Activated CD8-positive, alpha-beta memory T cell treated with anti-CD3 and anti-CD28 coated beads, Interleukin-2, amount 50 U/mL, for 4 hours (primary cell): ENCODE measurements at regions not wholly inside any gene's neighbourhood (a gene's known extent, or its start where the extent isn't known, plus 50 kb on each side); places are given as distances from the start of the nearest gene placed in this dataset.

Source experiments
- DNase-seq: peaks from one replicate; pipeline ENCODE4 v3.0.0-alpha.2; 2020

DNA sequence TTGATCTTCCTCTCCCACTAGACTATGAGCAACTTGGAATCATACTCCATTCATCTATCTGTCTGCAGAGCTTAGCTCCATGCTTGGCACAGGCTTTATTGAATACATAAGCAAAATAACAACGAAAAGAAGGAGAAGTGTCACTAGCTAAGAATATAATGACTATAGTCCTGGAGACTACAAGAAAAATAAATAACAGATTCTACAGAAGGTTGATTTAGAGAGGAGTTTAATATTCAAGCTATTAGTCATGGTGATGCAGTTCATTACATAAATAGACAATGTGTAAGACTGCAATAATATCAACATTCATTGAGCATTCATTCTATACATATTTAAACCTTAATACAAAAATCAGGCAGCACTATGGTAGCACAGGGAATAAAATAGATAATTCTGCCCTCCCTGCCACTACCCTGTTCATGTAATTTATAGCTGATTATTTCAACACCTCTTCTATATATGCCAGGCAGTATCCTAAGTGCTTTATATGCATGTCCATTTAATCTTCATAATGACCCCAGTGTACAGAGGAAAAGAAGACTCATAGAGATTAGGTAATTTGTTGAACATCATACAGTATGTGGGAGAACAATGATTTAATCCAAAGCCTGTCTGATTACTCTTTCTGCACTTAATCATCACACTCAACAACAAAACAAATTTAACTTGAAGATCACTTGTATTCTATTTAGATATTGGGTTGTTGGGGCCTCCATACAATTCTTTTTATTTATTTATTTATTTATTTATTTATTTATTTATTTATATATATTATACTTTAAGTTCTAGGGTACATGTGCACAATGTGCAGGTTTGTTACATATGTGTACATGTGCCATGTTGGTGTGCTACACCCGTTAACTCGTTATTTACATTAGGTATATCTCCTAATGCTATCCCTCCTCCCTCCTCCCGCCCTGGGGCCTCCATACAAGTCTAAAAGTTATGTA lies 165.3 kb downstream of the RNF152 start:
- DNase-seq: no peak

DNA sequence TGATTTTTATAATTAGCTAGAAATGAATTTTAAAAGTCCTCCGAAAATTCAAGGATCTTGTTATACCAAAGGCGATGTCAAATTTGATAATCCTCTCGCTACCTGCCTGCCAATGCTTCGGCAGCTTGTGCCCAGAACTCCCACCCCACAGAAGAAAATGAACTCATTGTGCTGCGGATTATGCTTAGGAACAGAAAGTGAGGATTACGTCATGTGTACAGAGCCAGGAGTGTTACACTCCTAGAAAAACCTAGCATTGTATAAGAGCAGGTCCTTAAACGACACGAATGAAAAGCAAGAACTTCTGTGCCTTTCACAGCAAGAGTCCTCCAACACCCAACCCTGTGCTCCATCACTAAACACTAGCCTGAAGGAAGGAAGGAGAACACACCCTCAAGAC lies 168.3 kb downstream of the RNF152 start:
- no peak for DNase-seq

DNA sequence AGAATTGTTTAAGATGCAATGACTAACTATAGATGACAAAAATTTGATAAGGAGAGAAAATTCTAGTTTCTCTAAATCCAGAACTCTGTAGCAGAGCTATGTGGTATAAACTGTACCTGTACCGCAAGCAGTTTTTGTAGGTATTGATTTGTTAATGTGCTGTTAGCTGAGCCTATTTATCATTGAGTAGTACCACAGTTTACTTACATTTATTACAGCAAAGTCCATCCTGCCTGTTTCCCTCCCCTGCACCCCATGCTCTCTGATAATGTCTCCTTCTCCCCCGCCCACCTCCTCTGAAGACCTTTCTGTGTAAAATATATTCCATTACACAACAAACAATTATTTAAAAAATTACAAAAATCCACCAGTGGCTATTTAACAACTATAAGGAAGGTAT lies 170.6 kb downstream of the RNF152 start:
- no peak for DNase-seq

DNA sequence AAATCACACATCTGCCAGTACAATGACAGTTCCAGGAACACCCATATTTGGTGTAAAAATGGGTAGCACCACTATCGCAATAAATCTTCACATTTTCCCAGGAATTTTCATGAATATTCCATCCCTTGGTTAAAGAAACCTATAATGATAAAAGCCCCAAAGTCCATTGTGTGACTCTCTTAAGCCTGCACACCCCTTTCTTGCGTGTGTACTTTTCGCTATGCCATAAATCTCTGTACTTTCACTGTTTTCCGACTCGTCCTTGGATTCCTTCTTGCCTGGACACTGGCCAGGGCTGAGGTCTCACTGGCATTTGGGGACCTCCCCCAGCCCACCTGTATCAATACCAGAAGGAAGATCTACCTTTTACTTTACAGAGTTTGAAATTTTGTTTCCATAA lies 172.3 kb downstream of the RNF152 start:
- no peak for DNase-seq

DNA sequence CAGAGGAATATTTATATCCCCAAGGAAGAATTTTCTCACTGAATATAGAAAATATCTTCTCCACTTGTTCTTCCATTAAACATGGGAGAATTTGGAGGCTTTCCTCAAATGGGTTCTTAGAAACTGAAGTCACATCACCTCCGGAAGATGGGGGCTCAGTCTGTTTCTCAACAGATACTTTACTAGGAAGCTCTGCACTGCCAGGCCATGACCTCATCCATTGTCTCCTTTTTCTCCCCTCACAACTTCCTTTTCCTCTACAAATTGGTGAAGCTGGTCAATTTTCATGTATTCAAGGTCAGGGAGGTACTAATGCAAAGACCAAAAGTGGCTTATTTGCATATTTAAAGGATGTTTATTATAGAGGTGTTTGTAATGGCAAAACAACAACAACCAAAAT lies 173.1 kb downstream of the RNF152 start:
- DNase-seq: no peak

DNA sequence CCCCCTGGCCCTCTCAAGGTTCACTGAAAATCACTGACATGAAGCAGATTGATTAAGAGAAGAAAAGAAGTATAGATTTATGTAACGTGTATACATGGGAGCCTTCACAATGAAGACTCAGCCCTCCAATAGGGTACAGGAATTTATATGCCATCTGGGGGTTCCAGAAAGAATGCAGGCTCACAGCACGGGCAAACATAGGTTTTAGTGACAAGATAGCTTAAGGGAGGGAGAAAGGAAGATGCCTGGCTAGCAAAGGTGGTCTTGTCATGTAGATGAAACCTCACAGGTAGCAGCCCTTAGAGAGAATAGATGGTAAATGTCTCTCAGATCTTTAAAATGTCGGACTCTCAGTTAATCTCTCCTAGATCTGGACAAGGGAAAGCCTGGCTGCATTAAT lies 173.9 kb downstream of the RNF152 start:
- no peak for DNase-seq

DNA sequence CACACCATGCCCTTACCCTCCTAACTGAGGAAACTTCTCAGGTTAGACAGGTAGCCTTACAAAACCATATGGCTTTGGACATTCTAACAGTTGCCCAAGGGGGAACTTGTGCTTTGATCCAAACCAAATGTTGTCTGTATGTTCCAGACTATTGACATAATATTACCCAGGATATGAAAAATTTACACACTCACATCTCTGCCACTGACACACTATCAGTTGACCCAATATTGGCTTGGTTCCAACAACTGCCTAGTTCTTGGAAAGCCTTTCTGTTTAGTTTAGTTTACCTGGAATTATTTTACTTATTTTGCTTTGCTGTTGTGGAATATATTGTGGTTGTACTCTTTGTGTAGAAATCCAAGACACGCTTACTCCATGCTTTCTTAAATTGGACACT lies 178.4 kb downstream of the RNF152 start:
- no peak for DNase-seq

DNA sequence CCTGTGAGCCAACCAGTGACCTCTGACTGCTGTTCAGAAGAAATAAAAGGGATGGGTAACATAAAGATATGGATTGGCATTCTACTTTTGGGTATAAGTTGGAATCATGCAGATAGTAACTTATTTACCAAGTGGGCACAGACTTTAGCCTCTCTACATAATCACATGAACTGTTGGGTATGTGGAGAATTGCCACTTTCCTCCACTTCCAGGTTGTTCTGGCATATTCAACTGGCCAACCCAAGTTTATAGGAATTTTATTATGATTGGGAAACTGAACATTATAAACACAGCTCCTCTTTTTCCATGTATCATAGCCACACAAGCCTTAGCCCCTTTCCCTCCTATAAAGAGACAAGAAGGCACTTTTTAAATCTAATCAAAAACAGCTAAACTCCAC lies 179.3 kb downstream of the RNF152 start:
- DNase-seq: no peak

DNA sequence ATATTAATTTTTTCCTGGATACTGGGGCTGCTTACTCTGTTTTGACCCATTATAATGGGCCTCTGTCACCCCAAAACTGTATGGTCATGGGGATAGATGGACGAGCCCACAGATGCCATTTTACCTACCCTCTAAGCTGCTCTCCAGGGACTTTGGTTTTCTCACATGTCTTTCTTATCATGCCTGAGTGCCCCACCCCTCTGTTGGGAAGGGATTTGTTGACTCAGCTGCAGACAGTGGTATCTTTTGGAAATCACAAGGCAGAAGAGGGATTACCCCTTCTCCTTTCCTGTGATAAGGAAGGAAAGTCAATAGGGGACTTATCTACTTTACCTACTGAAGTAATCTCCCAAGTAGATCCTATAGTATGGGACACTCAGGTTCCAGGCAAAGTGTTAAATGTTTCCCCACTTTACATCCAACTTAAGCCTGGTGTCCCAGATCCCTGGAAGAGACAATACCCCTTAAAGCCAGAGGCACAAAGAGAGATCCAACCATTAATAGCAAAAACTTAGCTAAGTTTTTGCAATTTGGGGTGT lies 182.7 kb downstream of the RNF152 start:
- no peak for DNase-seq

DNA sequence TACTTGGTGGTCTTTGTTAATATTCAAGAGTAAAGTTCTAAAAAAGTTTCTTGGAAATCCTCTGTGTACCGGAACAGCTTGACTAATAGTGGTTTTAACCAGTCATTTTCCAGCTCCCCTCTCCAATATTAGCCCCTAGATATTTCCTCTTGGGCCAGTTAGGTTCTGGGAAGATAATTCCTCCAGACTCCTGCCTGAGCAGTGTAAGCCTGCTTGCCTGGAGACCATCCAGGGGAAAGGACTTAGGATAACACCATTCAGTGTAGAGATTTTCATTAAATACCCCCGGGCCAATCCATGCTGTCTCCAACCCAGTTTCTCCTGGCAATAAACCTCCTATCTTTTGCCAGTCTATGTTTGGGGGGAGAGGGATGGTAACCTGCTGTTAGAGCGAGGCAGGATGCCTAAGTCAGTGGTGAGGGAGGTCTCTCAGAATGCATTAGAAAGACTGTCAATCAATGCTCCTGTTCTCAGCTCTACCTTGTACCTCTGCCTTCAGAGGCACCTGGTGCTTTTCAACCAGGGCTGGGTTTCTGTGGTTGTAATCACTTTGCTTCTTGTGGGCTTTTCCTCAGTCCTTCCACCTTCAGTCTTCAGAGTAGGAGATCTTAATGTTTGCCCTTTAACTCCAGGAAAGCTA lies 186.4 kb downstream of the RNF152 start:
- no peak for DNase-seq

DNA sequence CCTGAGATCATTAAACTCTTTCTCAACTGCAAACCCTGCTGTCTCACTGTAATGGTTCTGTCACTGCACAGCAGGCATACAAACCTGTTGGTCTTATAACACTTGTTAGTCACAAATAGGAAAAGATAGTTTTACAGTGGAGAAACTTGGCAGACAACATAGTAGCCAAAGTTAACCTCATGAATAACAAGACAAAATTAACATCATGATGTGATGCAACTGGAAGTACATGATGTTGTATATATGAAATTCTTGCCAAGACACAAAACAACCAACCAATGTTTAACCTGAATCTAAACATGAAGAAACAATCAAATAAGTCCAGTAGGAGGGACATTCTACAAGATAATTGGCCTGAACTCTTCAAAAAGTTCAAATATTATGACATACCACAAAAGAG lies 189.3 kb downstream of the RNF152 start:
- no peak for DNase-seq

DNA sequence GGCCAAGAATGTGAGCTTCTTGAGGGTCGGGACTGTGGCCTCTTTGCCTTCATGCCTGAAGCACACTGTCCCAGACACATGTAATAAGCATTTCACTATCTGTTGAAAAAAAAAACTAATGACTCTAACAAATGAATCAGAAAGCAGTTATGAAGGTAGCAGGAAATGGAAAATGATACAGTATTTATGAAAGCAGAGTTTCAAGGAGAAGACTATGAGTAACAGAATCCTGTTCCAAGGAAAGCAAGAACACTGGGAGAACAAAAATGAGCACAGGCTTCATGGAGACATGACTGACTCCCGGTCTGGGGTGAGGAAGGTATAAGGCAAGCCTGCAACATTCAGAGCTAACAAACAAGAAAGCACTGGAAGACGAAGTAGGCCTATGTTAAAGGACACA lies 190.8 kb downstream of the RNF152 start:
- DNase-seq: no peak

DNA sequence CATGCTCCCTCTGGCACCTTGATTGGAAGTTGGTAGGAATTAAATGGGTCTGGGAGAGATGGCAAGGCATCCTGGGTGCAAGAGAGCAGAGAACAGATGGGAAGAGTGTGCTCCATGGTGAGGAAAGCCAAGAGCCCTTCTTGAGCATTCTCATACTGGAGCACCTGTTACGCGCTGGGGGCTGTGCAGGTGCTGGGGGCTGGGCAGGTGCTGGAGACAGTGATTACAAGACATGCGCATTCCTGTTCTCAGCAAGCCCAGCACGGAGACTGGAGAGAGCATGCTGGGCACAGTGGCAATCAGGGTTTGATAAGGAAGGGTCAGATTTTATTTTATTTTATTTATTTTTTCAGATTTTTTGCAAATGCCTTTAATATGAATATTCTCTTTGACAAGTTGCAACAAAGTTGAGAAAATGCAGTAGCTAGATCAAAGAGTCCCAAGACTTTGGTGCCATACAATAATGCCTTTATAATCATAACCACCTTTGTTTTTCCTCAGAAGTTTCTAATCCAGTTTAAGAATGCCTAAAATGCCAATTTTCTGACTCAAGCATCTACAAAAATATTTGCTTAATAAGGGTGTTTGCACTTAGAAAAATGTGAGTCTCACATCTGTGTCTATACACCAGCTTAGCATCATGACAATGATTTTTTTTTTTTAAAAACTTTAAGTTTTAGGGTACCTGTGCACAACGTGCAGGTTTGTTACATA lies 193.3 kb downstream of the RNF152 start:
- DNase-seq: no peak

DNA sequence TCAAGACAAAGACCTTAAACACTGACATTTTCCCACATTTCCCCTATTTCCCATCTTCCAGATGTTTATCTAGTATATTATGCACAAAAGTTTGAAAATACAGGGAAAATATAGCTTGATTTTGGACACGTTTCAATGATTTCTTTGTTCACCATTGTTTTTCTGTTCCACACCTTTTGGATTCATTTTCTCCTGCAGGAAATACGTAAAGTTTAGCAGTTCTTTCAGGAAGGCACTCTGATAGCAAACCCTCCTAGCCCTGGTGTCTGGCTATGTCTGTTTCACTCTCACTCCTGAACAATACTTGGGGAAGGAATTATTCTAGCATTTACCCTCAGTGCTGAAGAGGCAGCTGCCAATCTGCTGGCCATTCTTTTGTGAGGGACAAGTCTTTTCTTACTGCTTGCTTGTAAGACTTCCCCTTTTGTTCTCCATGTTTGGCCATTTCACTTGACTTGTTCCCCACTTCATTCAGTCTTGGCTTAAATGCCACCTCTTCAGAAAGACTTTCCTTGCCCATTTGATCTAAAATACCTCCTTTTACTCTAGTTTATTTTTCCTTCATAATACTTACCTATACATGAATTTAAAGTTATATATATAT lies 195.4 kb downstream of the RNF152 start:
- DNase-seq: no peak

DNA sequence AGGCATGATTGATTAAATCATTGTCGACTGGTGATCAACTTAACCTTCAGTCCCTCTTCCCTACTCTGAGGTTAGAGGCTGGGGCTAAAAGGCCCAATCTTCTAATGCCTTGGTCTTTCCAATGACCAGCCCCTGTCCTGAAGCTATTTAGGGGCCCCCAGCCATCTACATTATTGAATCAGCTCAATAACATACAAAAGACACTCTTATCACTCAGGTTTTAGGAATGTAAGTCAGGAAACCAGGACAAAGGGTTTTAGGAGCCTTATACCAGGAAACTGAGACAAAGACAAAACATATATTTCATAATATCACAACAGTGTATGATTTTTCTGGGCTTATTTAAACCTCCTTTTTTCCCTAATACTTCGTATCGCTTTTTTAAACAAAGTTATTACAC lies 198.6 kb downstream of the RNF152 start:
- no peak for DNase-seq

DNA sequence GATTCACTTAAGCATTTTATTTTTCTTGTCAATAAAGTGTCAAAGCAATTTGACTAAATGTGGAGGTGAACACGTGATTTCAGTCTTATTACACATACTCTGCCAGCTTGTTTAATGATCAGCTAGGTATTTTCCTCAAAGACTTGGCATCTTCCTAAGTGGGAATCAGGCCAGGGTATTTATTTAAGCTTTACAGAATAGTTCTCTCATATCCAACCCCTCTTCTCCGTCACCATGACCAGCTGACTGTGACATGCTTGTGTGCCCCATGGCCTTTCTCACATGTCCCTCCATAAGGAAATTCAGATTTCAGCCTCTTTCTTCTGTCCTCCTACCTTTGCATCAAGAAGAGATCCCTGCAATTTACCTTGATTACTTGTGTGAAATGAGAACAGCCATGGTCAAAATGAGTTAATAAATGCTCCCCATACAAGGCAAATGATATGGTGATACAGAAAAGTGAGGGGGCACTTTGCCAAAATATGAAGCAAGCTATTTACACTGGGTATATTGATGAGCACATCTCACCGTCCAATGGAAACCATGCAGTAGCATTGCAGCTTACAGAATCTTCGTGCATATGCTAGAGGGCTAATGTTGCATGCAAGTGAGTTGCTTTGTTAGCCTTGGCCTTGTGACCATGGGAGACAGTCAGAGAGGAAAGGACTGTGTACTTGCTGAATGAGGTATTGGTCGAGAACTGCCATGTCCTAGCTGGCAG lies 202.2 kb downstream of the RNF152 start:
- no peak for DNase-seq

DNA sequence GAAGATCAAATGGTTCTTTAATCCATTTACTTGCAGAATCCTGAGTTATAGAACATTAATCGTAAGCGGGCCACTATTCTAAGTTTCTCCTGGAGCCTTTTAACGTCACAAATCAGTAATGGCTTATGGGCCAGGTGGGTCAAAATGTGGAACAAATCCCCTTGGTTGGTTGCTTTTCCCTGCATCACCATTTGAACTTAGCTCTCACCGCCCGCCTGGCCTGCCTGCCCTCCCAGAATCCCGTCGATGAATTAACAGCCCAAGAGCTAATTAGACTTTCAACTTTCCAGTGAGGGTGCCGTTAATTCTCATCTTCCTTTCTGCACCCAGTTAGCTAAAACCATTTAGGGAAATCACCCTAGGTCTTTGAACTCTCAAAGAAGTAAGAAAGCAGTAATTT lies 205.5 kb downstream of the RNF152 start:
- DNase-seq: no peak

DNA sequence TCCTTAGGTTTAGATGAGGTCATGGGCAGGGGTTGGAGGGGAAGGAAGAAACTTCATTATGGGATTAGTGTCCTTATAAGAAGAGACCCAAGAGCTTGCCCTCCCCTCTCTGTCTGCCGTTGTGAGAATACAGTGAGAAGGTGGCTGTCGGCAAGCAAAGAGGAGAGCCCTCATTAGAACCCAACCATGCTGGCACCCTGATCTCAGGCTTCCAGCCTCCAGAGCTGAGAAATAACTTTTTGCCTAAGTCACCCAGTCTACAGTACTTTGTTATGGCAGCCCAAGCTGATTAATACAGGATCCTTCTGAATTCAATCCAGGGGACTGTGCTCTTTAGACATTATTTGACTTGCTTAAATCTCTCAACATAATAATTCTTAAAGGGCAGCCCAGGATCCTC lies 209.0 kb downstream of the RNF152 start:
- DNase-seq: no peak

DNA sequence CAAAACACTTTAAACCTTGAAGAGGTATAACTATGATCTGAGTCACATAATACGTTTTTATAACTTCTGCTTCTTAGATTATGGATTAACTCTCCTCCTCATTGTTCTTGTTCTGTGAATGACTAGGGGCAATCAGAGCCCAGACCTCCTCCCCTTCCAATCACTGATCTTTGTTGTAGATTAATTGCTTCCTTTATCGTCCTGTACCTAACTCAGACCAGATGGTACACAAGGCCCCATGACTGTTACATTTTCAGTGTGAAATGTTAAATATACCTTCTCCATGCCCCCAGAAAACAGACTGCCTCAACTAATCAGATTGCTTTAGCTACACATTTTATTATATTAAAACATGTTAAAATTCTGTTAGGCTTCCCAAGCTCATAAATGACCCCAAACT lies 211.7 kb downstream of the RNF152 start:
- DNase-seq: no peak

DNA sequence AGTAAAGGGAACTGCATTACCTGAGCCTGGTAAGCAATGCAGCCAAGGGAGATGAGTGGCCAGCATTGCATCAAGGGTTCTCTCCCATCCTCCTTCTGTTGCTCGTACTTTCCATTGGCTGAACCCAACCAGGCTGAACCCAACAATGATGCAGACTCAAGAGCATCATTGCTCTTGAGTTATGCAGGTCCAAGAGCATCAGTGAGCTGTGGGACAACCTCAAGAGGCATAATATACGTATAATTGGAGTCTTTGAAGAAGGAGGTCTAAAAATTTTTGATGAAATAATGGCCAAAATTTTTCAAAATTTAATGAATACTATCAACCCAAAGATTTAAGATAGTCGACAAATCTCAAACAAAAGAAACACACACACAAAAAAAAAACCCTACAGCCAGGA lies 213.0 kb downstream of the RNF152 start:
- no peak for DNase-seq

DNA sequence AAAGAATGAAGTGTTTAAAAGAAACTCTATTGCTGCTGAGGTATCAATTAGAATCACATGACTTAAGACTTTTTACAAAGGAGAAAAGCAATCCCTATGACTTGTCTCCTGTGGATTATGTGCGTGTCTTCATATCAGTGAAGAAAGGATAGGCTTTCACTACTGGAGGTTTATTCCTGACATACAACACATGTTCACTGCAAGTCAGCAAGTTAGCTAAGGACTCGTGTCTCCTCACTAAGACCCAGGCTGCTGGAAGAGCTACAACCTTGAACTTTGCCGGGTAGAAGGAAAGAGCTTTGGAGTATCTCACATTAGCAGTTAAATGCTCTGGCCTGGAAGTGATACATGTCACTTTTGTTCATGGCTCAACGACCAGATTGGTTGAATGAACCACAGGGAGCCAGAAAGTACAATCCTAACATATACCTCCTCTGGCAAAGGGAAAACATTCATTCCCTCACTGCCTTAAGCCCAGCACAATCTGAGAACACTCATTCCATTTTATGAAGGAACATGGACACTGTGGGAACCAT lies 215.3 kb downstream of the RNF152 start:
- no peak for DNase-seq

DNA sequence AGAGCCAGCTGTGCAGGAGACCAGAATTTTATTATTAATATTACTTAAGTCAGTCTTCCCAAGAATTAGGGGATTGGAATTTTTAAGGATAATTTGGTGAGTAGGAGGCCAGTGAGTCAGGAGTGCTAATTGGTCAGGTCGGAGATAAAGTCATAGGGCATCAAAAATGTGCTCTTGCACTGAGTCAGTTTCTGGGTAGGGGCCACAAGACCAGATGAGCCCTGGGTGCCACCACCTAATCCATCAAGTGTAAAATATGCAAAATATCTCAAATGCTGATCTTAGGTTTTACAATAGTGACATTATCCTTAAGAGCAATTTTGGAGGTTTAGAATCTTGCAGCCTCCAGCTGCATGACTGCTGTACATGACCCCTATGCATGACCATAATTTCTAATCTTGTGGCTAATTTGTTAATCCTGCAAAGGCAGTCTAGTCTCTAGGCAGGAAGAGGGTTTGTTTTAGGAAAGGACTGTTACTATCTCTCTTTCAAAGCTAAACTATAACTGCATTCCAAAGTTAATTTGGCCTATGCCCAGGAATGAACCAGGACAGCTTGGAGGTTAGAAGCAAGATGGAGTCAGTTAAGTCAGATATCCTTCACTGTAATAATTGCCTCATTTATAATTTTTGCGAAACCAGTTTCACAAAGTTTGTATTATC lies 215.9 kb downstream of the RNF152 start:
- no peak for DNase-seq
